GM23338 (cell line): ENCODE measurements at regions not wholly inside any gene's neighbourhood (a gene's known extent, or its start where the extent isn't known, plus 50 kb on each side); places are given as distances from the start of the nearest gene placed in this dataset.

ENCODE experiments used
- ATAC-seq: fragments of 200-7000 bp; cut with Tn5 transposase; 3 replicates; pipeline ENCODE4 v1.9.1; 2020
- DNase-seq: peaks from one replicate; pipeline ENCODE4 v3.0.0-alpha.2; 2015; ENCODE audit warnings: low spot score
- H2AFZ ChIP-seq: fragments of 200-600 bp; sonication (generic); 2 replicates; pipeline ENCODE4 v1.8.0; 2016; ENCODE audit warnings: antibody characterized with exemption, mild to moderate bottlenecking, moderate library complexity
- H3F3A ChIP-seq: fragments of 200-600 bp; sonication (generic); replicated peaks from 2 replicates; pipeline ENCODE4 v1.8.0; 2017; ENCODE audit warnings: antibody characterized with exemption, mixed run types, low read depth
- H3K27ac ChIP-seq: fragments of 200-600 bp; sonication (generic); 2 replicates; pipeline ENCODE4 v1.6.1; 2016; ENCODE audit warnings: low read depth
- H3K27me3 ChIP-seq: fragments of 200-600 bp; sonication (generic); 2 replicates; pipeline ENCODE4 v1.8.0; 2016; ENCODE audit warnings: mild to moderate bottlenecking, mixed run types, moderate library complexity; ENCODE audit not compliant: insufficient read depth
- H3K36me3 ChIP-seq: fragments of 200-600 bp; sonication (generic); 2 replicates; pipeline ENCODE4 v1.8.0; 2016; ENCODE audit warnings: mild to moderate bottlenecking; ENCODE audit not compliant: insufficient read depth
- H3K4me1 ChIP-seq: fragments of 200-600 bp; sonication (generic); 2 replicates; pipeline ENCODE4 v1.8.0; 2016; ENCODE audit warnings: mild to moderate bottlenecking, moderate library complexity; ENCODE audit not compliant: insufficient read depth
- H3K4me2 ChIP-seq: fragments of 200-600 bp; sonication (generic); 2 replicates; pipeline ENCODE4 v1.7.1; 2017; ENCODE audit warnings: mixed run types
- H3K4me3 ChIP-seq: fragments of 200-600 bp; sonication (generic); 2 replicates; pipeline ENCODE4 v1.6.1; 2016; ENCODE audit warnings: mixed run types
- H3K79me2 ChIP-seq: fragments of 200-600 bp; sonication (generic); replicated peaks from 2 replicates; pipeline ENCODE4 v1.8.0; 2017; ENCODE audit warnings: mild to moderate bottlenecking; ENCODE audit not compliant: insufficient read depth
- H3K9me2 ChIP-seq: fragments of 200-600 bp; sonication (generic); 2 replicates; pipeline ENCODE4 v1.8.0; 2017; ENCODE audit not compliant: insufficient read depth
- H4K20me1 ChIP-seq: fragments of 200-600 bp; sonication (generic); replicated peaks from 2 replicates; pipeline ENCODE4 v1.8.0; 2017; ENCODE audit warnings: mild to moderate bottlenecking; ENCODE audit not compliant: insufficient read depth
- H3K27ac Mint-ChIP-seq: 2 replicates; pipeline ENCODE4 v1.8.0; 2020; ENCODE audit warnings: inconsistent platforms, mild to moderate bottlenecking, moderate library complexity, mixed read lengths
- H3K27me3 Mint-ChIP-seq: 3 replicates; pipeline ENCODE4 v1.8.0; 2022; ENCODE audit warnings: low read depth, mild to moderate bottlenecking, moderate library complexity, mixed read lengths, inconsistent platforms; ENCODE audit not compliant: insufficient read depth, poor library complexity
- H3K36me3 Mint-ChIP-seq: 3 replicates; pipeline ENCODE4 v1.8.0; 2021; ENCODE audit warnings: low read depth, mild to moderate bottlenecking, inconsistent platforms, moderate library complexity, mixed read lengths
- H3K4me1 Mint-ChIP-seq: 3 replicates; pipeline ENCODE4 v1.8.0; 2020; ENCODE audit warnings: mild to moderate bottlenecking, inconsistent platforms, mixed read lengths
- H3K4me3 Mint-ChIP-seq: 3 replicates; pipeline ENCODE4 v1.8.0; 2021; ENCODE audit warnings: moderate library complexity, mild to moderate bottlenecking, inconsistent platforms, mixed read lengths
- H3K9me3 Mint-ChIP-seq: 3 replicates; pipeline ENCODE4 v1.8.0; 2020; ENCODE audit warnings: moderate library complexity, mild to moderate bottlenecking, inconsistent platforms, mixed read lengths
- CREB1 ChIP-seq: fragments of 250-450 bp; sonication (Bioruptor Pico); IDR thresholded peaks from 2 replicates; pipeline ENCODE4 v1.5.0; 2020; ENCODE audit warnings: low read depth, mild to moderate bottlenecking, moderate library complexity
- CTCF ChIP-seq, 2 experiments: fragments of 200-600 bp in 1 of 2; sonication (generic) in 1 of 2; conservative IDR thresholded peaks; 2 replicates each; pipeline versions ENCODE4 v1.5.1 to v1.6.1; 2016 to 2017; ENCODE audit warnings: antibody characterized with exemption in 2 of 2, low read depth in 2 of 2, mild to moderate bottlenecking in 2 of 2, moderate library complexity in 1 of 2
- ETS1 ChIP-seq: IDR thresholded peaks from 2 replicates; pipeline ENCODE4 v1.6.1; 2016; ENCODE audit warnings: antibody characterized with exemption
- EZH2 ChIP-seq: fragments of 200-600 bp; sonication (generic); IDR thresholded peaks from one replicate; pipeline ENCODE4 v1.8.0; 2017; ENCODE audit warnings: antibody characterized with exemption, mild to moderate bottlenecking, low read depth; ENCODE audit not compliant: unreplicated experiment
- EZH2phosphoT487 ChIP-seq: fragments of 200-600 bp; sonication (generic); IDR thresholded peaks from one replicate; pipeline ENCODE4 v1.8.1; 2018; ENCODE audit warnings: antibody characterized with exemption; ENCODE audit not compliant: unreplicated experiment
- JUNB ChIP-seq: IDR thresholded peaks from one replicate; pipeline ENCODE4 v1.6.1; 2016; ENCODE audit warnings: antibody characterized with exemption; ENCODE audit not compliant: unreplicated experiment
- NANOG ChIP-seq: IDR thresholded peaks from 2 replicates; pipeline ENCODE4 v1.6.1; 2016; ENCODE audit warnings: antibody characterized with exemption, borderline replicate concordance
- POLR2AphosphoS5 ChIP-seq: IDR thresholded peaks from 2 replicates; pipeline ENCODE4 v1.6.1; 2016; ENCODE audit warnings: antibody characterized with exemption, low read depth
- REST ChIP-seq: IDR thresholded peaks from one replicate; pipeline ENCODE4 v1.6.1; 2018; ENCODE audit warnings: antibody characterized with exemption; ENCODE audit not compliant: unreplicated experiment
- STAT1 ChIP-seq: IDR thresholded peaks from one replicate; pipeline ENCODE4 v1.6.1; 2016; ENCODE audit warnings: antibody characterized with exemption; ENCODE audit not compliant: unreplicated experiment
- ZNF114 ChIP-seq: fragments of 250-450 bp; sonication (Bioruptor Pico); IDR thresholded peaks from 2 replicates; pipeline ENCODE4 v1.5.0; 2020; ENCODE audit warnings: mild to moderate bottlenecking, moderate library complexity
- ZNF331 ChIP-seq: fragments of 250-450 bp; sonication (Bioruptor Pico); IDR thresholded peaks from 2 replicates; pipeline ENCODE4 v1.5.0; 2020; ENCODE audit warnings: low read depth, mild to moderate bottlenecking, moderate library complexity
- TF ChIP-seq, protein P1 (sequence below): fragments of 250-450 bp; sonication (Bioruptor Pico); IDR thresholded peaks from 2 replicates; pipeline ENCODE4 v1.5.0; 2020; ENCODE audit warnings: mild to moderate bottlenecking, moderate library complexity

DNA sequence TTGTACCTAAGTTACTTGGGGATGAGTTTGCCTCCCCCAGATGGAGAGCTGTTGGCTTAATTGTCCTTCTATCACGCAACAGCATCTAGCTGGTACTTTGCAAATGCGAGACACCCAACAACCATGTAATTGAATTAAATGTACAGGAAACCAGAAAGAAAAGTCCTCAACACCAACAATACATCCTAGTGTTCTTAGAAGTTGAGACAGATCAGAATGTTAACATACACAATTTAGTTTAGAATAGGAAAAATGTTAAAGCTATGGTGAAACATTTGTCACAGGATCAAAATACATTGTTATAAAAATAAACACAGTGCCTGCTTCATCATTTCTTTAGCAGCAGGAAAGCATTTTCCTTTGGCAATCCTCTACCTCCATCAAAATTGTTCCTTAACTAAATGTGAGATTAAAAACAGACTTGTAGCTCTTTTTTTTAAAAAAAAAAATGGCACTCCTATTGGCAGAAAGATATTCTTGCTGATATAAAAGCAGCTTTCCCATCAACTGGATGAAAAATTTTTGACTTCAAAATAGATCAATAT lies 163.1 kb upstream of the MID1 start:
- ATAC-seq = no peak
- H3K4me1 Mint-ChIP-seq = no peaks in the 10 kb centered on the region; the same call in 2 of the 3 replicates

More for the DNA sequence above, 163.1 kb upstream of the MID1 start:
- H3F3A ChIP-seq = no peaks in the 10 kb centered on the region
- no peaks in the 10 kb centered on the region for H4K20me1 ChIP-seq
- Mint-ChIP-seq H3K27ac (no peak overlapping the region), H3K36me3 (no peaks in the 10 kb centered on the region), H3K4me3 (no peak overlapping the region), H3K9me3 (no peaks in the 10 kb centered on the region; the same call in 2 of the 3 replicates), H3K27me3 (no peaks in the 10 kb centered on the region)
- no peaks in the 10 kb centered on the region for H3K27me3 ChIP-seq
- no peak overlapping the region for H3K4me2 ChIP-seq
- H3K36me3 ChIP-seq = no peaks in the 10 kb centered on the region
- TF ChIP-seq, protein P1, sequence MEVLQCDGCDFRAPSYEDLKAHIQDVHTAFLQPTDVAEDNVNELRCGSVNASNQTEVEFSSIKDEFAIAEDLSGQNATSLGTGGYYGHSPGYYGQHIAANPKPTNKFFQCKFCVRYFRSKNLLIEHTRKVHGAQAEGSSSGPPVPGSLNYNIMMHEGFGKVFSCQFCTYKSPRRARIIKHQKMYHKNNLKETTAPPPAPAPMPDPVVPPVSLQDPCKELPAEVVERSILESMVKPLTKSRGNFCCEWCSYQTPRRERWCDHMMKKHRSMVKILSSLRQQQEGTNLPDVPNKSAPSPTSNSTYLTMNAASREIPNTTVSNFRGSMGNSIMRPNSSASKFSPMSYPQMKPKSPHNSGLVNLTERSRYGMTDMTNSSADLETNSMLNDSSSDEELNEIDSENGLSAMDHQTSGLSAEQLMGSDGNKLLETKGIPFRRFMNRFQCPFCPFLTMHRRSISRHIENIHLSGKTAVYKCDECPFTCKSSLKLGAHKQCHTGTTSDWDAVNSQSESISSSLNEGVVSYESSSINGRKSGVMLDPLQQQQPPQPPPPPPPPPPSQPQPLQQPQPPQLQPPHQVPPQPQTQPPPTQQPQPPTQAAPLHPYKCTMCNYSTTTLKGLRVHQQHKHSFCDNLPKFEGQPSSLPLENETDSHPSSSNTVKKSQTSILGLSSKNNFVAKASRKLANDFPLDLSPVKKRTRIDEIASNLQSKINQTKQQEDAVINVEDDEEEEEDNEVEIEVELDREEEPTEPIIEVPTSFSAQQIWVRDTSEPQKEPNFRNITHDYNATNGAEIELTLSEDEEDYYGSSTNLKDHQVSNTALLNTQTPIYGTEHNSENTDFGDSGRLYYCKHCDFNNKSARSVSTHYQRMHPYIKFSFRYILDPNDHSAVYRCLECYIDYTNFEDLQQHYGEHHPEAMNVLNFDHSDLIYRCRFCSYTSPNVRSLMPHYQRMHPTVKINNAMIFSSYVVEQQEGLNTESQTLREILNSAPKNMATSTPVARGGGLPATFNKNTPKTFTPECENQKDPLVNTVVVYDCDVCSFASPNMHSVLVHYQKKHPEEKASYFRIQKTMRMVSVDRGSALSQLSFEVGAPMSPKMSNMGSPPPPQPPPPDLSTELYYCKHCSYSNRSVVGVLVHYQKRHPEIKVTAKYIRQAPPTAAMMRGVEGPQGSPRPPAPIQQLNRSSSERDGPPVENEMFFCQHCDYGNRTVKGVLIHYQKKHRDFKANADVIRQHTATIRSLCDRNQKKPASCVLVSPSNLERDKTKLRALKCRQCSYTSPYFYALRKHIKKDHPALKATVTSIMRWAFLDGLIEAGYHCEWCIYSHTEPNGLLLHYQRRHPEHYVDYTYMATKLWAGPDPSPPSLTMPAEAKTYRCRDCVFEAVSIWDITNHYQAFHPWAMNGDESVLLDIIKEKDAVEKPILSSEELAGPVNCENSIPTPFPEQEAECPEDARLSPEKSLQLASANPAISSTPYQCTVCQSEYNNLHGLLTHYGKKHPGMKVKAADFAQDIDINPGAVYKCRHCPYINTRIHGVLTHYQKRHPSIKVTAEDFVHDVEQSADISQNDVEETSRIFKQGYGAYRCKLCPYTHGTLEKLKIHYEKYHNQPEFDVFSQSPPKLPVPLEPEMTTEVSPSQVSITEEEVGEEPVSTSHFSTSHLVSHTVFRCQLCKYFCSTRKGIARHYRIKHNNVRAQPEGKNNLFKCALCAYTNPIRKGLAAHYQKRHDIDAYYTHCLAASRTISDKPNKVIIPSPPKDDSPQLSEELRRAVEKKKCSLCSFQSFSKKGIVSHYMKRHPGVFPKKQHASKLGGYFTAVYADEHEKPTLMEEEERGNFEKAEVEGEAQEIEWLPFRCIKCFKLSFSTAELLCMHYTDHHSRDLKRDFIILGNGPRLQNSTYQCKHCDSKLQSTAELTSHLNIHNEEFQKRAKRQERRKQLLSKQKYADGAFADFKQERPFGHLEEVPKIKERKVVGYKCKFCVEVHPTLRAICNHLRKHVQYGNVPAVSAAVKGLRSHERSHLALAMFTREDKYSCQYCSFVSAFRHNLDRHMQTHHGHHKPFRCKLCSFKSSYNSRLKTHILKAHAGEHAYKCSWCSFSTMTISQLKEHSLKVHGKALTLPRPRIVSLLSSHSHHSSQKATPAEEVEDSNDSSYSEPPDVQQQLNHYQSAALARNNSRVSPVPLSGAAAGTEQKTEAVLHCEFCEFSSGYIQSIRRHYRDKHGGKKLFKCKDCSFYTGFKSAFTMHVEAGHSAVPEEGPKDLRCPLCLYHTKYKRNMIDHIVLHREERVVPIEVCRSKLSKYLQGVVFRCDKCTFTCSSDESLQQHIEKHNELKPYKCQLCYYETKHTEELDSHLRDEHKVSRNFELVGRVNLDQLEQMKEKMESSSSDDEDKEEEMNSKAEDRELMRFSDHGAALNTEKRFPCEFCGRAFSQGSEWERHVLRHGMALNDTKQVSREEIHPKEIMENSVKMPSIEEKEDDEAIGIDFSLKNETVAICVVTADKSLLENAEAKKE = no peak
- TF ChIP-seq REST = no peak
- no peak for TF ChIP-seq ZNF114 (CRISPR knock-in tag)
- TF ChIP-seq STAT1 = no peak
- no peak for TF ChIP-seq ETS1
- no peak for TF ChIP-seq EZH2phosphoT487
- TF ChIP-seq CREB1 (CRISPR knock-in tag) = no peak
- TF ChIP-seq CTCF (conservative IDR thresholded peaks at IDR 0.05; ENCODE audit: low read depth in 2 of 2) = no peak
- TF ChIP-seq EZH2 = no peak
- no peak for TF ChIP-seq NANOG
- TF ChIP-seq ZNF331 (CRISPR knock-in tag) = no peak
- TF ChIP-seq JUNB = no peak
- TF ChIP-seq POLR2AphosphoS5 = no peak
- no peak overlapping the region for H2AFZ ChIP-seq
- H3K4me1 ChIP-seq = no peaks in the 10 kb centered on the region
- no peaks in the 10 kb centered on the region for H3K79me2 ChIP-seq
- H3K4me3 ChIP-seq = no peak overlapping the region
- DNase-seq = no peak
- H3K9me2 ChIP-seq = no peaks in the 10 kb centered on the region
- no peak overlapping the region for H3K27ac ChIP-seq
